HUES64 (cell line): ENCODE measurements at regions not wholly inside any gene's neighbourhood (a gene's known extent, or its start where the extent isn't known, plus 50 kb on each side); places are given as distances from the start of the nearest gene placed in this dataset.
"Not testable (repeated sequence)": the region's sequence is repeated elsewhere in the genome, so short reads cannot be mapped to it uniquely, and the experiment has no call there.

Experiments
- H3K27ac ChIP-seq: 2 replicates; pipeline ENCODE4 v1.7.0; 2013; ENCODE audit warnings: low read depth, low read length, inconsistent platforms
- H3K27me3 ChIP-seq: 2 replicates; pipeline ENCODE4 v1.6.1; 2013; ENCODE audit warnings: mild to moderate bottlenecking, low read length; ENCODE audit not compliant: insufficient read depth
- H3K36me3 ChIP-seq: 2 replicates; pipeline ENCODE4 v1.6.1; 2013; ENCODE audit warnings: mild to moderate bottlenecking, low read length; ENCODE audit not compliant: insufficient read depth
- H3K4me1 ChIP-seq: 2 replicates; pipeline ENCODE4 v1.6.1; 2013; ENCODE audit warnings: mild to moderate bottlenecking, low read length, moderate library complexity; ENCODE audit not compliant: insufficient read depth
- H3K4me3 ChIP-seq: 2 replicates; pipeline ENCODE4 v1.5.1; 2013; ENCODE audit warnings: mild to moderate bottlenecking, low read length, moderate library complexity
- H3K9ac ChIP-seq: 2 replicates; pipeline ENCODE4 v1.6.1; 2013; ENCODE audit warnings: mild to moderate bottlenecking, low read depth, low read length
- H3K9me3 ChIP-seq: 2 replicates; pipeline ENCODE4 v1.6.1; 2013; ENCODE audit warnings: low read depth, low read length; ENCODE audit not compliant: insufficient read depth
- WGBS: fragments of 150-250, 120-280 bp; methylation state at CpG from one replicate; pipeline ENCODE4 v1.1.7; 2013; ENCODE audit warnings: missing lambda C conversion rate; 5-methylcytosine and 5-hydroxymethylcytosine counted together

DNA sequence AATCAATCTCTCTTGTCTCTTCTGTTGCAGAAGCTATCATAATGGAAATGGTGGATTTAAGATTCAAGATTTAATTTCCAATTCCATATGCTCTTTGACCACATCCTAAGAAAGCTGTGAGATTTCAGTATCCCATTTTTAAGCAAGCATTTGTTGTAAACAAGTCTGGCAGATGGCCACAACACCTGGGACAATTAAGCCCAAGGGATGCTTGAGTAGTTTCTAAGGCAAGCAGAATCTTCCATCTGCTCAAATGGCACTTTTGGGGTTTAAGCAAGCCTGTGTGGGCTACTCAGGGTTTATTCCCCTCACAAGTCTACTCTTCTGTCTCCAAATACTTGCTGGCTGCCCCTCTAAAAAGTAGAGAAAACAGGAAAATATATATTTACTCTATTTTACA is 304.7 kb upstream of the SYT1 start:
- Histone ChIP-seq H3K4me3 (no peak overlapping the region), H3K9me3 (no peaks in the 10 kb centered on the region), H3K4me1 (peaks cover 10% of the 10 kb centered on the region; the same call in 1 of the 2 replicates), H3K27ac (no peak overlapping the region), H3K36me3 (no peaks in the 10 kb centered on the region), H3K9ac (no peak overlapping the region), H3K27me3 (no peaks in the 10 kb centered on the region)

DNA sequence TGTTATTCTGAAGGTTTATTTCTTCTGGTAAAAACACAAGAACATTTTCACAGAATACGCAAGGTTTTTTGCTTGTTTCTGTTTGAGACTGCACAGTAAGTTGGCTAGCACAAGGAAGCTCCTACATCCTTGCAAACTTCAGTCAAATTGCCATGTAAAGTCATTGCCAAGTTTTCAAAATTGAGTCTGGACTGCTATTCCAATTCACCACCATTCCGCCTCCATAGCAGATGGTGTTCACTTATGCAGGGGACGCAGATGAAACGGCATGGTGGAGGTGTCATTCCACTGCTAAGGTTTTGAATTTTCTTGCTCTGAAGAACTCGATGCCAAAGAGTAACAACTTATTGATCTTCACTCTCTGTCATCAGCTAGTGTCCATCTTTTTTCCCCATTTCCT is 303.9 kb upstream of the SYT1 start:
- Histone ChIP-seq H3K9me3 (no peaks in the 10 kb centered on the region), H3K27me3 (no peaks in the 10 kb centered on the region), H3K4me1 (peaks cover 10% of the 10 kb centered on the region; the same call in 1 of the 2 replicates), H3K4me3 (no peak overlapping the region), H3K36me3 (no peaks in the 10 kb centered on the region), H3K27ac (no peak overlapping the region), H3K9ac (no peak overlapping the region)
- 94% methylated on average over 5 of the region's 5 CpGs for WGBS

DNA sequence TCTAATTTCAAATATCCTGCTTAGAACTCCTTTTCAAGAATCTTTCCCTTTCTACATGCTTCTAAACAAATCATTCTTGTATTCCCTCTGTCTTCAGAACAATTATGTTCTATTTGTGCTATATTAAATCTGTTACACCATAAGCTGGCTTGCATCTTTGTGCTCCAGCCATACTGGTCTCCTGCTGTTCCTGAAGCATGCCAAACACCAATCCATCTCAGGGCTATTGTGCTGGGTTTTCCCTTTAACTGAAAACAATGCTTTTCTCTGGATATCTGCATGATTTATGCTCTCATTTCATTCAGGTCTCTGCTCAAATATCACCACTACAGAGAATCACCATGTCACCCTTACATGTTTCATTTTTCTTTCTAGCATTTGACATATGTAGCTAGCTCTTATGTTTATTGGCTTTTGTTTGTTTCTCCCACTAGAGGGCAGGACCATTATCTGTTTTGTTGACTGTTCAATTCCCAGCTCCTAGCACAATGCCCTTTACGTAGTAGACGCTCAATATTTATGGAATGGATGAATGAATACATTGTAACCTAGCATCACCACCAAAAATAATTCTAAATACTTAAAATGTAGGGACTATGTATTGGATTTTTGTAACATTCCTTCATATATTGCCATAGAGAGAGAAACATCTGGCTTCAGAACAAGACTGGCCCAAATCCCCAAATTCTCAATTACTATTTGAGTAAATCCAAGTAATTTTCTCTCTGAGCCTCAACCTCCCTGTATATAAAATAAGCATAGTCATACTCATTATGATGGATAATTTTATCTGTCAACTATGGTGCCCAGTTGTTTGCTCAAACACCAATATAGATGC is 302.0 kb upstream of the SYT1 start:
- no peaks in the 10 kb centered on the region for H3K27me3 ChIP-seq
- H3K9me3 ChIP-seq, result no peaks in the 10 kb centered on the region
- peaks cover 10% of the 10 kb centered on the region; the same call in 1 of the 2 replicates for H3K4me1 ChIP-seq
- no peaks in the 10 kb centered on the region for H3K36me3 ChIP-seq
- H3K27ac ChIP-seq, result no peak overlapping the region
- H3K9ac ChIP-seq, result no peak overlapping the region
- H3K4me3 ChIP-seq, result no peak overlapping the region
- no CpG with 5 or more reads among the region's 2 CpGs for WGBS

DNA sequence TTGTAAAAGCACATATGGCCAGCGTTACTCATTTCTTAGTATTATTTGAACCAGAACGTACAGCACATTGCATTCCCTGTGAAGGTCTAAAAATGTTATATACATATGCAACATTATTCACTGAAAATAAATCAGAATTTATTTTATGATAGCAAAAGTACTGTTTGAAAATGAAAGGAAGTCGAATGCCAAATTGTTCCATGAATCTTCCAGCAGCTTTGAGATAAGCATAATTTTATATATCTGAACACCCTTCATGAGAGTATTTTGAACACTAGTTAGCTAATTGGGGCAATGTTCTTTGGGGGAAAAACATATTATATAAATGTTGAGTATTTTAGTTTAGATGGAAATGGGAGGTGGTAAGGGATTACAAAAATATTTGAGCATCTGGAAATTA is 300.7 kb upstream of the SYT1 start:
- Histone ChIP-seq H3K4me1 (peaks cover 10% of the 10 kb centered on the region; the same call in 1 of the 2 replicates), H3K4me3 (no peak overlapping the region), H3K9me3 (no peaks in the 10 kb centered on the region), H3K9ac (no peak overlapping the region), H3K27me3 (no peaks in the 10 kb centered on the region), H3K36me3 (no peaks in the 10 kb centered on the region), H3K27ac (no peak overlapping the region)
- WGBS, result 83% methylated on average over 3 of the region's 3 CpGs

DNA sequence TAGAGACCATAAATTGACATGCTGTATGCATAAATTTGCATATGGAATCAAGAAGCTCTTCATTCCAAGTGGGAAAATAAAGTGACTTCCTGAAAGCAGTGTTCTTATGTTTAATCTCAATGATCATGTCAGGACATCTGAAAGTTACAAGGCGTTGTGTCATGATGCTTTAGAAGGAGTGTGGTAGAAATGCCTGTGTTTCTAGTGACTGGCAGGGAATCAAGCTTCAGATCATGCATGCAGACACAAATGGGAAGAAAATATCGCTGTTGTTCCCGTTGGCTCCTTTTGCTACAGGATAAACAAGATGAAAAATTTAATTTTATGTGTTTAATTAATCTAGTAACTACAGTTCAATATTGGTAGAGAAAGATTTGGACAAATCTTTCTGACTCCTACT is 298.1 kb upstream of the SYT1 start:
- peaks cover 6% of the 10 kb centered on the region; the same call in 1 of the 2 replicates for H3K4me1 ChIP-seq
- no peak overlapping the region for H3K4me3 ChIP-seq
- H3K36me3 ChIP-seq, result no peaks in the 10 kb centered on the region
- WGBS, result 77% methylated on average over 3 of the region's 3 CpGs
- no peaks in the 10 kb centered on the region for H3K27me3 ChIP-seq
- H3K9me3 ChIP-seq, result no peaks in the 10 kb centered on the region
- H3K27ac ChIP-seq, result no peak overlapping the region
- no peak overlapping the region for H3K9ac ChIP-seq

DNA sequence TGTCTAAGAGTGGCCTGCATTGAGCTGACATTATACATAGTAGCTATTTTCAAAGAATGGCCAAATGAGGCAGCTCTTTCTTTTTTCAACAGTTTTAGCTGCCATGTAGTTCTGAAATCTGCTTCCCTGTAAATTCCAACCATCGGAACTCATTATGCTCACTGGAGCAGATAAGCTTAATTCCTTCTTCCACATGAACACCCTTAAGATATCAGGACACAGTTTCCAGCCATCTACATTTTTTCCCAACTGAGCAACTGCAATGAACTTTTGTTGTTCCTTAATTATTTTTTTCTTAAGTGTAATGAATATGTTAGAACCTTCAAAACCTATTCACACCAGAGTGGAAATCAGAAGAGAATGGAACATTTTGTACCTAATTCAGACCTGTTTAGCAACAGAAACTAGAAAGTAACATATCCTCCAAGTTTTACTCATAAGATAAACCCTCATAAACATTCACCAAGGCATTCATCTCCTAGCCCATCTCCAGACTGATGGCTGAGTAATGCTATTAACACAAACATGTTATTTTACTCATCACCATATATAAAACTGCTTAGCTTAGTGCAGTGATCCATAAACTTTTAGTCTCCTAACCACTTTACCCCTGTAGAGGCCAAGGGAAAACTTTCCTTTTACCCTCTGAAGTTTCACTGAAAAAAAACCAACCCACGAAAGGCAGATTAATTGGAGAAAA is 296.1 kb upstream of the SYT1 start:
- no peaks in the 10 kb centered on the region for H3K4me1 ChIP-seq
- H3K9ac ChIP-seq, result no peak overlapping the region
- H3K36me3 ChIP-seq, result no peaks in the 10 kb centered on the region
- no peak overlapping the region for H3K4me3 ChIP-seq
- H3K27ac ChIP-seq, result no peak overlapping the region
- WGBS, result 93% methylated on average over 2 of the region's 2 CpGs
- H3K27me3 ChIP-seq, result no peaks in the 10 kb centered on the region
- no peaks in the 10 kb centered on the region for H3K9me3 ChIP-seq

DNA sequence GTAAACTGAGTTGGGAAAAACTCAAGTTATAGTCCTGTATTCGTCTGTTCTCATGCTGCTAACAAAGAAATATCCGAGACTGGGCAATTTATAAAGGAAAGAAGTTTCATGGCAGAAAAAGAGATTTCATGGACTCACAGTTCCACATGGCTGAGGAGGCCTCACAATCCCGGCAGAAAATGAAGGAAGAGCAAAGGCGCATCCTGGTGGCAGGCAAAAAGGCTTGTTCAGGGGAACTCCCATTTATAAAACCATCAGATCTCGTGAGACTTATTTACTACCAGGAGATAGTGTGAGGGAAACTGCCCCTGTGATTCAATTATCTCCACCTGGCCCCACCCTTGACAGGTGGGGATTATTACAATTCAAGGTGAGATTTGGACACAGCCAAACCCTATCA is 292.6 kb upstream of the SYT1 start:
- no peaks in the 10 kb centered on the region for H3K27me3 ChIP-seq
- H3K9ac ChIP-seq, result no peak overlapping the region
- H3K4me3 ChIP-seq, result no peak overlapping the region
- H3K4me1 ChIP-seq, result peaks cover 4% of the 10 kb centered on the region; the same call in 1 of the 2 replicates
- H3K9me3 ChIP-seq, result 0 out of 2 replicates have a peak, but pooled peaks cover 4% of the 10 kb centered on the region
- H3K27ac ChIP-seq, result no peak overlapping the region
- WGBS, result 92% methylated on average over 4 of the region's 5 CpGs
- no peaks in the 10 kb centered on the region for H3K36me3 ChIP-seq

DNA sequence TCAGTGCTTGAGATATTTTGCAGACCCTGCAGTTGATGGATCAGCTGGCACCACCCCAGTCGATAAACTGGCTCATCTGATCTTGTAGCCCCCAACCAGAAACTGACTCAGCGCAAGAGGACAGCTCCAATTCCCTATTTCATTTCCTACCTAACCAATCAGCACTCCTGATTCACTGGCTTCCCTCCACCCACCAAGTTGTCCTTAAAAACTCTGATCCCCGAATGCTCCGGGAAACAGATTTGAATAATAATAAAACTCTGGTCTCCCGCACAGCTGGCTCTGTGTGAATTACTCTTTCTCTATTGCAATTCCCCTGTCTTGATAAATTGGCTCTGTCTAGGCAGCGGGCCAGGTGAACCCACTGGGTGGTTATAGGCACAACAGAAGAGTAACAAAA is 289.4 kb upstream of the SYT1 start:
- 88% methylated on average over 5 of the region's 6 CpGs for WGBS
- H3K27me3 ChIP-seq, H3K36me3 ChIP-seq, H3K27ac ChIP-seq, H3K4me3 ChIP-seq, H3K9ac ChIP-seq, H3K9me3 ChIP-seq, H3K4me1 ChIP-seq: not testable (repeated sequence)

DNA sequence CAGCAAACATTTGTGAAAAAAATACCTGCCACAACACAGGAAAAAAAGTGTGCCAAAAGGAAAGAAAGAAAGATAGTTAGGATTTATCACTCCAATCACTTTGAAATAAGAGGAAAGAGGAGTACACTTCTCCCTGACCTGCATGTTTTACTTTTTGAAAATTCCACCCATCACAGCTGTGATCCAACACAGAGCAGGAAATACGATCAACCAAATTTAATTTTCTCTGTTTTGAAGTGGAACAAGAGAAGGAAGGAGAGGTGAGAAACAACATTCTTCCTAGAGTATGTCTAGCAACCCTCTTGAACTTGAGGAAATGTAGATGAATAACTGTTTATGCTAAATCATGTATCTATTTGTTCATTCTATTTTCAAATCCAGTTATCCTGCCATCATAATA is 284.7 kb upstream of the SYT1 start:
- Histone ChIP-seq H3K9me3 (0 out of 2 replicates have a peak, but pooled peaks cover 4% of the 10 kb centered on the region), H3K27ac (no peak overlapping the region), H3K27me3 (no peaks in the 10 kb centered on the region), H3K4me1 (no peaks in the 10 kb centered on the region), H3K36me3 (no peaks in the 10 kb centered on the region), H3K4me3 (no peak overlapping the region), H3K9ac (no peak overlapping the region)
- no CpG with 5 or more reads among the region's 1 CpG for WGBS

DNA sequence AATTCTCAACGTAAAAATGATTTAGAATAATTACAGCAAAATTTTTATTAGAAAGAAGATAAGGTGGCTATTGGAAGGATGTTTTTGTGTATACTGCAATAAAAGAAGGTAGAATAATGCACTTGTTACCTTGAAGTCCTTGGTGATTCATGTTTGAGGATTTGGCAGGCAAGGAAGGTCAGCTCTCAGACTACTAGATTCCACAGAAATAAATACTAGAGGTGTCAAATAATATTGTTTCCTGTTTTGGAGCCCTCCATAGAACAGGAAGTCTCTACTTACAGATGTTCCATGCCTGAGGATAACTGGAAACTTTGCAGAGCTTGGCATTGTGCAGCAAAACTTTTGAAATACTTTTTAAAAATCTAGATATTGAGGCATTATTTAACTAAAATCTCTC is 284.3 kb upstream of the SYT1 start:
- Histone ChIP-seq H3K4me3 (no peak overlapping the region), H3K27me3 (no peaks in the 10 kb centered on the region), H3K9me3 (0 out of 2 replicates have a peak, but pooled peaks cover 4% of the 10 kb centered on the region), H3K27ac (no peak overlapping the region), H3K36me3 (no peaks in the 10 kb centered on the region), H3K4me1 (no peaks in the 10 kb centered on the region), H3K9ac (no peak overlapping the region)
- WGBS, result 100% methylated on average over 1 of the region's 1 CpG

DNA sequence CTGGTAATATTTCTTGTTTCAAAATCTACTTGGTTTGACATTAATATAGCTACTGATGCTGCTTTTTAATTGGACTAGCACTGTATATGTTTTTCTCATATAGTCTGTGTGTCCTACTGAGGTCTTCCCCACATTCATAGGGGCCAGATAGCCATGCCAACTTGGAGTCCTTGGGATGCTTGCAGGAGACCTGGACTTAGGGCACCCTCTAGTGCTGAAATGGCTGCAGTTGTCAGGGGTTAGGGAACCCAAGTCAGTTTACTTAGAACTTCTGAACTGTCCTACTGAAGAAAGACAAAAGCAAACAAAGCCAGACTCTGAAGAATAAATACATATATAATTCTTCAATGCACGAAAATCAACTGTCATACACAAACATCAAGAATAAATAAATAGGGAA is 279.9 kb upstream of the SYT1 start:
- WGBS, result no CpG with 5 or more reads among the region's 1 CpG

More for the DNA sequence above, 279.9 kb upstream of the SYT1 start:
- Histone ChIP-seq H3K9ac (no peak overlapping the region), H3K4me1 (no peaks in the 10 kb centered on the region), H3K36me3 (no peaks in the 10 kb centered on the region), H3K27me3 (no peaks in the 10 kb centered on the region), H3K27ac (no peak overlapping the region), H3K4me3 (no peak overlapping the region), H3K9me3 (no peaks in the 10 kb centered on the region)
